ENCODE measurements at regions not wholly inside any gene's neighbourhood (a gene's known extent, or its start where the extent isn't known, plus 50 kb on each side); places are given as distances from the start of the nearest gene placed in this dataset.
A peak's percentile ranks its signal among the peaks of the same experiment; 100 is the strongest.

DNA sequence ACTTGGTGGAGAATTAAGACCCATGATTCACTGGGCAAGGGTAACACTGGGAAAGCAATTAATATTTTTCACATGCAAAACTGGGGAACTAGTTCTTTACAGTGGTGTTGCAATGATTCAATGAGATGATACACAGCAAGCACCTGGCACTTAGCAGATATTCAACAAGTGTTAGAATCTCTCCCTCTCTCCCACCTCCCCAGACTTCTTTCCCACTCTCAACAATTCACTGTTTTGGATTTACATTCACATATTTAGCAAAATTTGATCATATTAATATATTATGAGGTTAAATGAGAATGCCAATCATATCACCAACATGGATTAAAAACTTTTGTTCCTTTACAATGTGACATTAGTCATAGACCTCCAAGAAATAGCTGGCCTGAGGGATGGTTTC is 223.1 kb upstream of the GRIP1 start:
- H3K27ac ChIP-seq: no peak overlapping the region
- H3K9me3 ChIP-seq (ENCODE audit: control insufficient read depth, low read length): no peaks in the 10 kb centered on the region
- H3K4me1 ChIP-seq: peaks cover 11% of the 10 kb centered on the region
- H3K9ac ChIP-seq: no peak overlapping the region
- H3K4me2 ChIP-seq (ENCODE audit: low read length): no peak overlapping the region
- H2AFZ ChIP-seq: no peak overlapping the region
- H3K4me3 ChIP-seq (ENCODE audit: low read depth, low read length): no peak overlapping the region
- no peaks in the 10 kb centered on the region for H3K36me3 ChIP-seq (ENCODE audit: control insufficient read depth, insufficient read depth, low read length)
- H3K27me3 ChIP-seq (ENCODE audit: control insufficient read depth, insufficient read depth, low read length): no peaks in the 10 kb centered on the region
- TF ChIP-seq, protein P1, sequence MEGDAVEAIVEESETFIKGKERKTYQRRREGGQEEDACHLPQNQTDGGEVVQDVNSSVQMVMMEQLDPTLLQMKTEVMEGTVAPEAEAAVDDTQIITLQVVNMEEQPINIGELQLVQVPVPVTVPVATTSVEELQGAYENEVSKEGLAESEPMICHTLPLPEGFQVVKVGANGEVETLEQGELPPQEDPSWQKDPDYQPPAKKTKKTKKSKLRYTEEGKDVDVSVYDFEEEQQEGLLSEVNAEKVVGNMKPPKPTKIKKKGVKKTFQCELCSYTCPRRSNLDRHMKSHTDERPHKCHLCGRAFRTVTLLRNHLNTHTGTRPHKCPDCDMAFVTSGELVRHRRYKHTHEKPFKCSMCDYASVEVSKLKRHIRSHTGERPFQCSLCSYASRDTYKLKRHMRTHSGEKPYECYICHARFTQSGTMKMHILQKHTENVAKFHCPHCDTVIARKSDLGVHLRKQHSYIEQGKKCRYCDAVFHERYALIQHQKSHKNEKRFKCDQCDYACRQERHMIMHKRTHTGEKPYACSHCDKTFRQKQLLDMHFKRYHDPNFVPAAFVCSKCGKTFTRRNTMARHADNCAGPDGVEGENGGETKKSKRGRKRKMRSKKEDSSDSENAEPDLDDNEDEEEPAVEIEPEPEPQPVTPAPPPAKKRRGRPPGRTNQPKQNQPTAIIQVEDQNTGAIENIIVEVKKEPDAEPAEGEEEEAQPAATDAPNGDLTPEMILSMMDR (IDR thresholded peaks at IDR 0.05): no peak
- H3K79me2 ChIP-seq: peaks cover 3% of the 10 kb centered on the region

DNA sequence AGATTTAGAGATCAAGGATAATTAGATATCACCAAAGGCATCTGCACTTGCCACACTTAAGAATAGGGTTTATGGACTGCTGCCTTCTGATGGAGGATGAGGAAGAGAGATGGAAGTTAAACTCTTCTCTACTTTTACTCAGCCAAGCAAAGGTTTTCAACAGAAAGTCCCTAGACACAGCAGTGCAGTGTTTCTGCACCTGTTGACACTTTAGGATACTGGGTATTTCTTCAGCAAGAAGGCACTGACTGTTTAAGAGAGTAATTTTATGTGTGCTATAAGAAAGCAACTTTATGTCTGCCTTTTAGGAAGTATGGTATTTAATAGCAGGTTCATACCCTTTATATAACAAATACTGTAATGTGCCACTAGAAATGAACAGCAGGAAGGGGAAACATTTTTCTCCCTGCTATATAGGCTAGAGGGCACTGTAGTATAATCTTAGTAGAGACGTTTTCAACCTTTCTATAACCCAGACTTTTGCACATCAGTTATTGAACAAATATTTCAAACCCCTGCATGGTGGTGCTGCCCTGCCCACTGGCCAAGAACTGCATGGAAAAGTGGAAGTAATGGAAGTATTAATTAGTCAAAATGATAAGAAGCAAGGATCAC is 225.0 kb upstream of the GRIP1 start:
- TF ChIP-seq, protein P1 (IDR thresholded peaks at IDR 0.05): peak; percentile 11

DNA sequence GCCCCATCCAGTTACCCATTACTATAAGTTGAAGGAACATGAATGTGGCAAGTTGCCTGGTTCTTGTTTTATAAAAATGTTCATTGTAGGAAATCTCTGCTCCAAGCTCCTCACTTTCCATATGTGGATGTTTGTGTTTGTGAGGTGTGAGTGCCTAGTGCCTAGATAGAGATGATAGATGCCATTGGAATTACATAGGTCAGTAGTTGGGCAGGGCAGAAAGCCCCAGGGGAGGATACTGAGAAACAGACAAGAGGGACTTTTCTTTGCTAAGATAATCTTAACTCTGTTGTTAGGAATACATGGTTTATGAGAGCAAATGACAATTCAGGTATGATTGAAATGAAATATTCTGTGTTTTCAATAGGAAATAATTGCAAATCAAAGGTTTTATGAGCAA is 226.3 kb upstream of the GRIP1 start:
- Histone ChIP-seq H3K4me2 (ENCODE audit: low read length) (no peak overlapping the region), H3K4me3 (ENCODE audit: low read depth, low read length) (no peak overlapping the region), H2AFZ (no peak overlapping the region), H3K4me1 (peaks cover 7% of the 10 kb centered on the region), H3K79me2 (peaks cover 13% of the 10 kb centered on the region), H3K36me3 (ENCODE audit: control insufficient read depth, insufficient read depth, low read length) (no peaks in the 10 kb centered on the region), H3K27ac (no peak overlapping the region), H3K9ac (no peak overlapping the region), H3K27me3 (ENCODE audit: control insufficient read depth, insufficient read depth, low read length) (no peaks in the 10 kb centered on the region), H3K9me3 (ENCODE audit: control insufficient read depth, low read length) (no peaks in the 10 kb centered on the region)
- TF ChIP-seq, protein P1 (IDR thresholded peaks at IDR 0.05): no peak

More for the DNA sequence above, 225.0 kb upstream of the GRIP1 start:
- H3K9ac ChIP-seq: no peak overlapping the region
- H3K4me1 ChIP-seq: peaks cover 7% of the 10 kb centered on the region
- H3K79me2 ChIP-seq: peaks cover 3% of the 10 kb centered on the region
- H3K9me3 ChIP-seq (ENCODE audit: control insufficient read depth, low read length): no peaks in the 10 kb centered on the region
- no peak overlapping the region for H3K4me2 ChIP-seq (ENCODE audit: low read length)
- H2AFZ ChIP-seq: no peak overlapping the region
- no peak overlapping the region for H3K27ac ChIP-seq
- no peaks in the 10 kb centered on the region for H3K27me3 ChIP-seq (ENCODE audit: control insufficient read depth, insufficient read depth, low read length)
- no peaks in the 10 kb centered on the region for H3K36me3 ChIP-seq (ENCODE audit: control insufficient read depth, insufficient read depth, low read length)
- no peak overlapping the region for H3K4me3 ChIP-seq (ENCODE audit: low read depth, low read length)

DNA sequence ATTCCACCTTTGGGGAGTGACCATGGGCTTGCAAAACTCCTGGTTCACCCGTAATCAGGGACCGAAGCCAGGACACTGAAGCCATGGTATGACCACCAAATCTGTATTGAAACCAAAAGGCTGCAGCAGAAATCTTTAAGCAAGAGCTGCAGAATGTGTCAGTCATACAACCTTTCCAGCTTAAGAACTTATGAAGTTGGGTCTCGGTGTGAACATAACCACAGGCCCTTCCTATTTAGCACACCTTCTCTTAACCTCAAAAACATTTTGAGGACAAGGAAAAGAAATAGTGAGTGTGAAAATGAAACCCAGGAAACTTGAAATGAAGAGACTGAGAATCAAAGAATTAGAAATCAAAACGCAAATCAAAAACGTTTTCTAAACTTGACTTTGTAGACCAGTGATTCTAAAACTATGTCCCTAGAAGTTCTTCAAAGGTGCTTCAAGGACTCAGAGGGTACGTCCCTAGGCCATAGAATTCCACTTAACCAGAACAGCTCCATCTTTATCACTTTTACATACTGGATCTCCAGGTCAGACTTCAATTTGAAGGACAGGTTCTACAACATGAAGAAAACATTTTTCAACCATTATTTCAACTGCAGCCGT is 231.6 kb upstream of the GRIP1 start:
- Histone ChIP-seq H3K4me2 (ENCODE audit: low read length) (no peak overlapping the region), H3K79me2 (peaks cover 32% of the 10 kb centered on the region), H3K9me3 (ENCODE audit: control insufficient read depth, low read length) (no peaks in the 10 kb centered on the region), H3K9ac (no peak overlapping the region), H3K27me3 (ENCODE audit: control insufficient read depth, insufficient read depth, low read length) (no peaks in the 10 kb centered on the region), H3K27ac (no peak overlapping the region), H3K4me3 (ENCODE audit: low read depth, low read length) (no peak overlapping the region), H2AFZ (no peak overlapping the region), H3K36me3 (ENCODE audit: control insufficient read depth, insufficient read depth, low read length) (no peaks in the 10 kb centered on the region), H3K4me1 (peaks cover 4% of the 10 kb centered on the region)
- TF ChIP-seq, protein P1 (IDR thresholded peaks at IDR 0.05): no peak

Measured in parathyroid adenoma (tissue), 2 donors.